Suprapubic skin (tissue), 4 donors: ENCODE measurements at regions not wholly inside any gene's neighbourhood (a gene's known extent, or its start where the extent isn't known, plus 50 kb on each side); places are given as distances from the start of the nearest gene placed in this dataset.

ENCODE experiments used
- DNase-seq, 2 donors: peaks; one replicate each; pipeline ENCODE4 v3.0.0-alpha.2; 2019; ENCODE audit warnings: low spot score in 2 of 2
- H3K27ac ChIP-seq: fragments of 200-600 bp; sonication (generic); one replicate; pipeline ENCODE4 v1.5.1; 2019
- H3K27me3 ChIP-seq: fragments of 200-600 bp; sonication (generic); one replicate; pipeline ENCODE4 v1.5.1; 2019
- H3K36me3 ChIP-seq: fragments of 200-600 bp; sonication (generic); one replicate; pipeline ENCODE4 v1.5.1; 2019
- H3K4me1 ChIP-seq: fragments of 200-600 bp; sonication (generic); one replicate; pipeline ENCODE4 v1.5.1; 2019
- H3K4me3 ChIP-seq: fragments of 200-600 bp; sonication (generic); one replicate; pipeline ENCODE4 v1.5.1; 2019; ENCODE audit warnings: mild to moderate bottlenecking
- H3K9me3 ChIP-seq: fragments of 200-600 bp; sonication (generic); one replicate; pipeline ENCODE4 v1.5.1; 2019
- CTCF ChIP-seq, 2 donors: fragments of 200-600 bp in 1 of 2; fragments of 450-650 bp in 1 of 2; sonication (generic) in 1 of 2; IDR thresholded peaks; one replicate each; pipeline ENCODE4 v1.5.1; 2016 to 2019; ENCODE audit warnings: antibody characterized with exemption in 2 of 2, mild to moderate bottlenecking in 1 of 2, moderate library complexity in 1 of 2
- EP300 ChIP-seq: sonication (generic); formaldehyde crosslinking; IDR thresholded peaks from one replicate; pipeline ENCODE4 v1.6.1; 2017; ENCODE audit warnings: antibody characterized with exemption
- POLR2A ChIP-seq, 2 donors: fragments of 450-650 bp; IDR thresholded peaks; one replicate each; pipeline ENCODE4 v1.6.1; 2017; ENCODE audit warnings: antibody characterized with exemption in 2 of 2, mild to moderate bottlenecking in 2 of 2, moderate library complexity in 2 of 2
- POLR2AphosphoS5 ChIP-seq, 3 donors: sonication (generic); formaldehyde crosslinking; IDR thresholded peaks; one replicate each; pipeline ENCODE4 v1.6.1; 2017; ENCODE audit warnings: antibody characterized with exemption in 3 of 3
- WGBS: methylation state at CpG from one replicate; pipeline ENCODE4 v1.1.5; 2018; 5-methylcytosine and 5-hydroxymethylcytosine counted together

DNA sequence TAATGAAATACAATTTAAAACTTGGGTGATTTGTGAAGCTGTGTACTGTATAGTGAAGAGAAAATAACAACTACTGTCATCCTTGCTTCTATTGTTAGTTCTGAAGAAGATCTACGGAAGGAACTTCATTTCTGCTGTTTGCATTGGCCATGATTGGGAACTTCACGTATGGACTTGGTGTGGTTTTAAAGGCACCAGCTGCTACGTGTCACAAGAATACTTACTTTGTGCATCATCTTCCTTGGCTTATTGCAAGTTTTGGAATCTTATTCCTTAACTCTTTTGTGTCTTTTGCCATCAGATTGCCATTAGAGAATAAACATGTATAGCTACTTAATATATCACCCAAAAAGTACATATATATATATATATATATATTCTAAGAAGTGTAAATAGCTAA is 75.0 kb upstream of the VEPH1 start:
- Histone ChIP-seq H3K4me3 (no peak overlapping the region), H3K9me3 (no peaks in the 10 kb centered on the region), H3K36me3 (no peaks in the 10 kb centered on the region), H3K4me1 (peaks cover 6% of the 10 kb centered on the region), H3K27me3 (no peaks in the 10 kb centered on the region), H3K27ac (no peak overlapping the region)
- no peak for DNase-seq
- 73% methylated on average over 3 of the region's 3 CpGs for WGBS
- TF ChIP-seq EP300 (no peak), CTCF (IDR thresholded peaks at IDR 0.05) (no peak), POLR2AphosphoS5 (IDR thresholded peaks at IDR 0.05) (no peak)

- Histone ChIP-seq H3K9me3 (no peaks in the 10 kb centered on the region), H3K36me3 (no peaks in the 10 kb centered on the region), H3K27me3 (no peaks in the 10 kb centered on the region), H3K4me3 (no peak overlapping the region), H3K27ac (no peak overlapping the region), H3K4me1 (peaks cover 11% of the 10 kb centered on the region)
- no peak for DNase-seq
- TF ChIP-seq EP300 (no peak), CTCF (IDR thresholded peaks at IDR 0.05) (no peak), POLR2A (IDR thresholded peaks at IDR 0.05) (no peak), POLR2AphosphoS5 (IDR thresholded peaks at IDR 0.05) (no peak)
- 63% methylated on average over 3 of the region's 3 CpGs for WGBS
These were observed 71.3 kb upstream of the VEPH1 start for GRCh38 chr3:157574531-157574930.

GRCh38 chr3:157573780-157574378 is 70.7 kb upstream of the VEPH1 start:
- DNase-seq, result no peak
- WGBS, result 77% methylated on average over 1 of the region's 1 CpG
- Histone ChIP-seq H3K36me3 (no peaks in the 10 kb centered on the region), H3K9me3 (no peaks in the 10 kb centered on the region), H3K4me3 (no peak overlapping the region), H3K27ac (no peak overlapping the region), H3K27me3 (no peaks in the 10 kb centered on the region), H3K4me1 (peaks cover 11% of the 10 kb centered on the region)
- TF ChIP-seq POLR2A (IDR thresholded peaks at IDR 0.05) (no peak), POLR2AphosphoS5 (IDR thresholded peaks at IDR 0.05) (no peak), CTCF (IDR thresholded peaks at IDR 0.05) (no peak), EP300 (no peak)

DNA sequence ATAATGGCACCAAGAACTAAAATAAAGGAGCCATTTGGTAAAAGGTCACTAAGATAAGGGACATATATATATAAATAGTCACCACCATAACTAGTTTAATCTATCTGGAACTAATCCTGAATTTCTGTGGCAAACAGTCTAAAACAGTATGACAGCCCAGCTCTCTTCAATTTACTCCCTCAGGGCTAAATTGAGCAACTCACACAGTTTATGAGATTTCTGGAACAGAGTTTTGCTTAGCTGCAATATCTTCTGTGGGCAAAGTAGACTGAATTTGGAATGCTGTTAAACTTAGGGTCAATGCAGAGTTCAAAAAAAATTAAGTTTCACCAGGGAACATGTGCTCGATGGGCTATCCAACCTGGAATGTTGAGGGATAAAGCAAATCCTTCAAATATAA is 70.1 kb upstream of the VEPH1 start:
- no peak for DNase-seq
- Histone ChIP-seq H3K27me3 (no peaks in the 10 kb centered on the region), H3K36me3 (no peaks in the 10 kb centered on the region), H3K9me3 (no peaks in the 10 kb centered on the region), H3K27ac (no peak overlapping the region), H3K4me3 (no peak overlapping the region), H3K4me1 (peaks cover 11% of the 10 kb centered on the region)
- TF ChIP-seq EP300 (no peak), POLR2A (IDR thresholded peaks at IDR 0.05) (no peak), CTCF (IDR thresholded peaks at IDR 0.05) (no peak), POLR2AphosphoS5 (IDR thresholded peaks at IDR 0.05) (no peak)
- 42% methylated on average over 1 of the region's 1 CpG for WGBS

DNA sequence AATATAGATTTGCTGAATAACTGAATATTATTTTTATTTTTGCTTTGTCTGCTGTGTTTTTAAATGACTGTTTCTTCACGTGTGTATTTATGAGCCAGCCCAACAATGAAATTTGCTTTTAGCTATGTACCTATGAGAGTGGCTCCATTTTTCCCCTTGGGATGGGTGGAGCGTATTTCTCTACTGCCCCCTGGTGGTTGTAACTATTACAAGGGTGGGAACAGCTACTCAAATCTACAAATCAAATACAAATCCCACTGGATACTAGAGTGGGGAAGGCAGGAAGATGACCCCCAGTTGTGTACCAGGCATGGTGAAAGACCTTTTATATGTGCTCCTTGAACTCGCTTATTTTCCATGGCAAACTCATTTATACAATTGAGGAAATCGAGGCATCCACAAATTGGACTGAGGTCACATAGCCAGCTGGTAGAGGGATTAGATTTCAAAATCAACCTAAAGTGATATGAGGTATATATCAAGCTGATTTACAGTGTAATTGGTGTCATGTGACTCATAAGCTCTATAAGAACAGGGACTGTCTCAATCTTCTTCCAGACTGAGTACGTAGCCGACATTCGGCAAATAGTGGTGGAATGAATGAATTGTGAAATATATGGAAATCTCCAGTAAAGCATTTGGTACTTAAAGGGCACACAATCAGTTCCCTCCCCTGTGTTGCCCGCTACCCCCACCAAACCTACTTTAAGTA is 69.5 kb upstream of the VEPH1 start:
- no peak overlapping the region for H3K27ac ChIP-seq
- no peaks in the 10 kb centered on the region for H3K27me3 ChIP-seq
- 72% methylated on average over 8 of the region's 8 CpGs for WGBS
- TF ChIP-seq CTCF (IDR thresholded peaks at IDR 0.05), result peak; percentile 40 to 55
- TF ChIP-seq POLR2A (IDR thresholded peaks at IDR 0.05), result no peak
- DNase-seq, result no peak
- no peaks in the 10 kb centered on the region for H3K9me3 ChIP-seq
- peaks cover 11% of the 10 kb centered on the region for H3K4me1 ChIP-seq
- H3K36me3 ChIP-seq, result no peaks in the 10 kb centered on the region
- no peak overlapping the region for H3K4me3 ChIP-seq
